Smooth muscle cell of the brain vasculature (primary cell): ENCODE measurements at regions not wholly inside any gene's neighbourhood (a gene's known extent, or its start where the extent isn't known, plus 50 kb on each side); places are given as distances from the start of the nearest gene placed in this dataset.

Experiments
- DNase-seq: peaks from one replicate; pipeline ENCODE4 v3.0.0-alpha.2; 2012; ENCODE audit warnings: low read depth, low spot score

GRCh38 chr1:29880556-29880955, 644.2 kb downstream of the PTPRU start:
- DNase-seq = no peak

GRCh38 chr1:29879217-29879616, 642.9 kb downstream of the PTPRU start:
- DNase-seq = no peak

- DNase-seq = no peak
Observed at GRCh38 chr1:29878501-29878900, 642.2 kb downstream of the PTPRU start.

DNA sequence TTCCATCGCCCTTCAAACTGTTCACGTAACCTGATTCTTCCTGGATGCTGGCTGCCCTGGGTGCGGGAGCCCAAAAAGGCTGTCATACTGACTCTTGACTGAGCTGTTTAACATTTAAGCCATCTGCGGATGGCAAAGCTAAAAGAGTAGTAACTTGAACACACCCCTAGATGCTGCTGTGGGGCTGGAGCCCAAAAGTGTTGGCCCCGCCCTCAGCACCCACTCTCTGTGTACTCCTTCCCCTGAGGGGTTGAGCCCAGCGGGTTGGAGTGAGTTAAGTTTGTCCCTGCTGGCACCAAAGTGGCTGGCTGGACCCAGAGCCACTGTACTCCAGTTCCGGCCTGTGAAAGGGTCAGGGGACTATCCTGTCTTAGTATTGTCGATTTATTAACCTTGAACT, 640.6 kb downstream of the PTPRU start:
- DNase-seq = no peak

GRCh38 chr1:29876441-29876840, 640.1 kb downstream of the PTPRU start:
- no peak for DNase-seq

- no peak for DNase-seq
Observed at GRCh38 chr1:29875557-29876028, 639.3 kb downstream of the PTPRU start.

DNA sequence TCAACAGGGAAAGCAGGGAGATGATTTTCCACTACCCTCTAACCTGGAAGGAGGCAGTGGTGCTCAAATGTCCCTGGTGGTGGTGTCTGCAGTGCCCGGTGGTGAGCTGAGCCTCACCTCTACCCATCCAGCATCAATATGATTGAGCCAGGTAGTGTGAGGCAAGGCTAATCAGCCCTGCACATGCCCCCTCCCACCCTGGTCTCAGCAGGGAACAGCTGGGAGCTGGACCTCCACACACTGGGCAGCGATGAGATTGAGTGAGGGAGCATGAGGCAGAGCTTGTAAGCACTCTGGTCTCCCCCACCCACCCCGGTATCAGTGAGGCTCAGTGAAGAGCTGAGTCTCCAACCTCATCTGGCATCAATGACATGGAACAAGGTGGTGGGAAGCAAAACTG, 634.3 kb downstream of the PTPRU start:
- DNase-seq = no peak

DNA sequence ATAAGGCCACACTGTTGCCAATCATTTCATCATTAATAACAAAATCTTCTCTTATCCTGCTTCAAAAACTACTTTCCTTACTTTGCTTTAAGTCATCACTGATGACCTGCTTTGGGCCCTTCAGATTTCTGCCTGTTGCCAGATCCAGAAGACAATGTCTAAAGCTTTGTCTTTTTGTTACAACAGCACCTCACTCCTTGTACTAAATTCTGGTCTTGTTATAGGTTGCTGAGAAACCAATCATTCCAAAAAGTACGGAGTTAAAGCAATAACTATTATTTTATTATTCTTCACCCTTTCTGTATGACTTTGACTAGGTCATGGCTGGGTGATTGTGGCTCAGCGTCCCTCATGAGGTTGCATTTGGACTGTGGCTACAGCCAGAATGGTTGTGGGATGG, 633.5 kb downstream of the PTPRU start:
- DNase-seq = no peak

DNA sequence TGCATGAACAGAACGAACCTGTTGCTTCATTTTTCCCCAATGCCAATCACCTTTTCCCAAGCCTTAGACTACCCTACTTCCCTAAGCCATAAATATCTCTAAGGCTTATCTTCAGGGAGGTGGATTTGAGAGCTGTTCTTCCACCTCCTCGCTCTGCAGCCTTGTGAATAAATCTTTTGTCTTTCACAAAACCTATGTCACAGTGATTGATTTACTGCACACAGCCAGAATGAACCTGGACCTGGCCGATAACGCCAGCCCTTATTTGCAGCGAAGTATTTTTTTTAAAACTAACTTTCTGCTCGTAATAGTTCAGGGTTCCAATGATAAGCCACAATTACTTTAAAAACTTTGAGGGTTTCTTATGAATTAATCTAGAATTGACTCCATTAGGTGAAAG, 632.6 kb downstream of the PTPRU start:
- no peak for DNase-seq

GRCh38 chr1:29868096-29868495, 631.8 kb downstream of the PTPRU start:
- DNase-seq = no peak

DNA sequence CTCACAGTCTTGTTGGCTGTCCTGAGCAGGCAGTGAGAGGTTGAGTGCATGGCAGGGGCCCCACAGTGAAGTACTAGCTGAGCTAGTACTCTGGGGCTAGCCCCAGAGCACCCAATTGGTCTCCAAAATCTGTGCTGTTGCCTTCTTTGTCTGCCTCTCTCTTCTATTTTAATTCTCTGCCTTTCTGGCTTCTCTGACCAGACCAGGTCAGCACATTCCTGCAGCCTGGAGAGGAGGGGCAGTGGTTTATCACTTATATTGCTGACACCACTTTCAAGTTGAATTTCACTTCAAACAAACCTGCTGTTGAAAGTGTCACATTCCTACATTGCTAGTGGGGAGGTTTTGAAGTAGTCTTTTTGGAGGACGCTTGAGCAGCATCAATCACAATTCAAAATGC, 628.7 kb downstream of the PTPRU start:
- DNase-seq = no peak

DNA sequence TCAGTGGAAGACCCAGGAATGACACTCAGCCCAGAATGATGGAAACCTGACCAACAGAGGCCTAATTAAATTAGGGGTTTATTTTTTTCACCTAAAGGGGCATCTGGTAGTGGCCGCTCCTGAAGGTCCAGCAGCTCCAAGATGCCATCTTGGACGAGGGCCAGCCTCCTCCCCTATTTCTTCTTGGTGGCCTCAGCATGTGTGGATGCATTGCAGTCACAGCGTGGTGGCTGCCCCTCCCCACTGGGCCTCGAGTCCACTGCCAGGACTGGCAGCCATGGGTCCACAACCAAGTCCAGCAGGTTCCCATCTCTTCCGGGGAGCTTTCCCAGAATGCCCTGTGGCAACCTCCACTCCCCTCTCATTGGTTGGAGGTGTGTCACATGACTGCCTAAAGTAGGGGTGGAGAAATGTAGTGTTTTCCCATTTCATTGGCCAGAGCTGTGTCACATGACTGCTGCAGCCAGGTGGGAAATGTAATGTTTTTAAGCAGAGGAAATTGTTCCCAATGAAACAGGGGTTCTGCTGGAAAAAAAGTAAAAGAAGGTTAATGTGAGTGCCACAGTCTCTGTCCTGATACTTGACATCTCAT, 628.2 kb downstream of the PTPRU start:
- DNase-seq = no peak

DNA sequence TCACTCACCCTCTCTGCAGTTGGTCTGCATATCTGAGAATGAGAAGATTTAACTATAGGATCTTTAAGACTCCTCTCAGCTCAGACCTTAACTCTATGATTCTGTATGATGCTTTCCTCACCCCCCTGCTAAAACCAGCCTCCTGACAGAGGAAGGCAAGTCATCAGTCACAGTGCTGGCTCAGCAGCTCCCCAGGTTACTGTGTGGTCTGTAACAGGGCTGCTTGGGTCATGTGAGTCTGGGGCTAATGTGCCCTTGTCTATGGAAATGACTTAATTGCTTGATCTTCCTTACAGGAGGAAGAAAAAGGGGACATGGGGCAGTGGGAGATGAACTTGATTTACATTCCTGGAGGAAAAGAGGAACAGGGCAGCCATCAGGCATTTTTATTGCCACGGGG, 625.6 kb downstream of the PTPRU start:
- DNase-seq = no peak

- DNase-seq = no peak
Observed at GRCh38 chr1:29861446-29861845, 625.1 kb downstream of the PTPRU start.

DNA sequence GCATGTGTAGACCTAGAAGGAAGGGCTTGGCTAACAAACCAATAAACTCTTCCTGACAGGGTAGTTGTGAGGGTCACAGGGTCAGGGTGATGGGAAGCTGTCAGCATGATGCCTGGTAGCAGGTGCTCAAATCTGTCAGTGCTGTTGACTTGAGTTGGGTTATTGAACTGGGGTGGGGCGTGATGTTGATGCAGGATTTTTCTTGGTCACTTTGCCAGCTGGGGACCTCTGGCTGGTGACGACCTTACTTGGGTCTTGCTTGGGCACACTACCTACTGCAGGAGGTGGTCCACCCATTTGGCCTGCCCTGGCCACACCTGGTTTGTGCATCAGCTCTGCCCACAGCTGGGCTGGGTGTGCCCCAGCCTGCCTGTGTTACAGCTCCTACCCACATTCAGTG, 624.4 kb downstream of the PTPRU start:
- DNase-seq = no peak

GRCh38 chr1:29860056-29860455, 623.7 kb downstream of the PTPRU start:
- DNase-seq = no peak

DNA sequence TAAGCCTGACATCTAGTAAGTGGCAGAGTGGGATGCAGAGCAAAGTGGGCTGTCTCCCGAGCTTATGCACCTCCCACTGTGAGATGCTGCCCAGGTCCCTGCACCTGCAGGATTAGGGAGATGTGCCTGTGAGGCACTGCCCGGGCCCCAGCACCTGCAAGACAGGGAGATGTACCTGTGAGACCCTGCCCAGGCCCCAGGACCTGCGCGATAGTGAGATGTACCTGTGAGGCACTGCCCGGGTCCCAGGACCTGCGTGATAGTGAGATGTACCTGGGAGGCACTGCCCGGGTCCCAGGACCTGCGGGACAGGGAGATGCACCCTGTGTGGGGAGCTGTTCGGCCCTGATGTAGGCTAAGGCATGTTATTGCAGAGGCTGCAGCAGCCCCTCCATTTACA, 622.8 kb downstream of the PTPRU start:
- no peak for DNase-seq

DNA sequence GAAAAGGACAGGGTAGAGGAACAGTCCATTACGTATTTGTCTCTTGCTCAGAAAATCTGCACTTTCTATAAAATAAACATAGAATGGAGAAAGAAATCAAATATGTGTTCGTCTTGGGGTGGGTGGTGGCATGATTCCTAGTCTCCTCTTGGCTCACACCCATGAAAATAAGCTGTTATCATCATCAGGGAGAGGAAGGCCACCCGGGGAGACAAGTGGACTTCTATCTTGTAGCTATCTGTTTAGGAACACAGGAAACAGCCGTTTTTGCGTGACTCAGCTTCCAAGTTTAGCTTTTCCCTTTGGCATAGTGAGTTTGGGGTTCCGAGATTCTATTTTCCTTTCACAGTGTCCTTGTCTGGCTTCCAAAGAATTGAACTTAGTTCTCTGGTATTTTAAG, 622.3 kb downstream of the PTPRU start:
- DNase-seq = no peak

- no peak for DNase-seq
Observed at GRCh38 chr1:29856340-29857114, 620.2 kb downstream of the PTPRU start.

GRCh38 chr1:29855561-29856160, 619.3 kb downstream of the PTPRU start:
- DNase-seq = no peak

DNA sequence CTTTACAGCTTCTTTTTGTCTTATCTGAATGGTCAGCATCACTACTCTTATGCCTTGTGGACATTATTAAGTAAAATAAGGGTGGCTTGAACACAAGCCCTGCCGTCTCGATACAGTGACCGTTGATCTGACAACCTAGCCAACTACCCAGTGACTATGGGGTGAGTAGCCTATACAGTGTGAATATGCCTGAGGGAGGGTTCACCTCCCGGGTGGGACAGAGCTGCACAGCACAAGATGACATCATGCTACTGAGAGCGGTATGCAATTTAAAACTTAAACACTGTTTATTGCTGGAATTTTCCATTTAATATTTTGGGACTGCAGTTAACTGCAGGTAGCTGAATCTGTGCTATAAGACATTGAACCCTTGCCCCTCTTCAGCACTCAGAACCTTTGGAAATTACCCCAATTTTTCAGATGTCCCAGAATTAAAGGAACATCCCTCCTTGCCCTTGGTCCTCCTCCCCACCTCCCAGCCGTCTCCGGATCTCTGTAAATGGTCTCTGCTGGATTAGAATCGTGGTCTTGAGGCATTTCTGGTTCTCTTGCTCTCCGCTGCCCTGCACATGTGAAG, 618.5 kb downstream of the PTPRU start:
- DNase-seq = no peak

- DNase-seq = no peak
Observed at GRCh38 chr1:29853716-29854330, 617.5 kb downstream of the PTPRU start.
